ENCODE measurements at regions not wholly inside any gene's neighbourhood (a gene's known extent, or its start where the extent isn't known, plus 50 kb on each side); places are given as distances from the start of the nearest gene placed in this dataset.

GRCh38 chr6:85394853-85395538 lies 54.9 kb upstream of the NT5E start:
- no peaks in the 10 kb centered on the region for H3K79me2 ChIP-seq (ENCODE audit: insufficient read depth, low read length)
- no peaks in the 10 kb centered on the region for H3K36me3 Mint-ChIP-seq
- H4K20me1 ChIP-seq (ENCODE audit: insufficient read depth, low read length), result no peaks in the 10 kb centered on the region
- no peaks in the 10 kb centered on the region for H3K4me1 ChIP-seq (ENCODE audit: control insufficient read depth in 1 of 2, insufficient read depth in 2 of 2, low read length in 2 of 2)
- intact Hi-C loops (cut with micrococcal nuclease), result no loop called here
- H3K4me3 Mint-ChIP-seq, result no peak overlapping the region
- H3K27ac Mint-ChIP-seq, result no peak overlapping the region
- H2AFZ ChIP-seq (ENCODE audit: insufficient read depth, low read depth, low read length, poor library complexity, severe bottlenecking), result no peak overlapping the region
- H3K9me3 ChIP-seq (replicated peaks in 1 of 2; ENCODE audit: control insufficient read depth in 1 of 2, insufficient read depth in 1 of 2, low read length in 2 of 2), result no peaks in the 10 kb centered on the region
- peaks cover 0 to 12% (median 7%) of the 10 kb centered on the region in 7 donors for H3K9me3 Mint-ChIP-seq
- 100% methylated on average over 1 of the region's 1 CpG for WGBS (ENCODE audit: insufficient coverage)
- no peaks in the 10 kb centered on the region for H3K27me3 ChIP-seq (ENCODE audit: control insufficient read depth in 2 of 2, insufficient read depth in 2 of 2, low read length in 2 of 2)
- H3K9ac ChIP-seq (ENCODE audit: insufficient read depth, low read length, poor library complexity, severe bottlenecking), result no peak overlapping the region
- H3K27ac ChIP-seq (ENCODE audit: low read depth in 1 of 2, low read length in 2 of 2), result no peak overlapping the region
- H3K4me3 ChIP-seq (replicated peaks in 1 of 3; ENCODE audit: low read depth in 2 of 3, low read length in 3 of 3), result no peak overlapping the region
- H3K4me2 ChIP-seq (replicated peaks; ENCODE audit: extremely low read depth, low read length, poor library complexity, severe bottlenecking), result no peak overlapping the region
- H3K4me1 Mint-ChIP-seq, result no peaks in the 10 kb centered on the region
- no peaks in the 10 kb centered on the region for H3K27me3 Mint-ChIP-seq (ENCODE audit: low read depth in 3 of 3)
- no peaks in the 10 kb centered on the region for H3K36me3 ChIP-seq (replicated peaks in 1 of 2; ENCODE audit: control insufficient read depth in 1 of 2, insufficient read depth in 2 of 2, low read length in 2 of 2)
- DNase-seq, result no peak
- TF ChIP-seq CTCF (IDR thresholded peaks at IDR 0.05), result no peak

- no peak for DNase-seq
- Mint-ChIP-seq H3K4me3 (no peak overlapping the region), H3K9me3 (peaks cover 0 to 12% (median 7%) of the 10 kb centered on the region in 7 donors), H3K36me3 (no peaks in the 10 kb centered on the region), H3K27me3 (ENCODE audit: low read depth in 3 of 3) (no peaks in the 10 kb centered on the region), H3K27ac (no peak overlapping the region), H3K4me1 (no peaks in the 10 kb centered on the region)
- no peak overlapping the region for H3K4me2 ChIP-seq (replicated peaks; ENCODE audit: extremely low read depth, low read length, poor library complexity, severe bottlenecking)
- no peaks in the 10 kb centered on the region for H4K20me1 ChIP-seq (ENCODE audit: insufficient read depth, low read length)
- no peaks in the 10 kb centered on the region for H3K9me3 ChIP-seq (replicated peaks in 1 of 2; ENCODE audit: control insufficient read depth in 1 of 2, insufficient read depth in 1 of 2, low read length in 2 of 2)
- H3K4me3 ChIP-seq (replicated peaks in 1 of 3; ENCODE audit: low read depth in 2 of 3, low read length in 3 of 3), result no peak overlapping the region
- TF ChIP-seq CTCF (IDR thresholded peaks at IDR 0.05), result no peak
- no peaks in the 10 kb centered on the region for H3K27me3 ChIP-seq (ENCODE audit: control insufficient read depth in 2 of 2, insufficient read depth in 2 of 2, low read length in 2 of 2)
- no peaks in the 10 kb centered on the region for H3K79me2 ChIP-seq (ENCODE audit: insufficient read depth, low read length)
- no CpG with 5 or more reads among the region's 1 CpG for WGBS (ENCODE audit: insufficient coverage)
- H3K4me1 ChIP-seq (ENCODE audit: control insufficient read depth in 1 of 2, insufficient read depth in 2 of 2, low read length in 2 of 2), result no peaks in the 10 kb centered on the region
- intact Hi-C loops (cut with micrococcal nuclease), result no loop called here
- H3K9ac ChIP-seq (ENCODE audit: insufficient read depth, low read length, poor library complexity, severe bottlenecking), result no peak overlapping the region
- H3K36me3 ChIP-seq (replicated peaks in 1 of 2; ENCODE audit: control insufficient read depth in 1 of 2, insufficient read depth in 2 of 2, low read length in 2 of 2), result no peaks in the 10 kb centered on the region
- H2AFZ ChIP-seq (ENCODE audit: insufficient read depth, low read depth, low read length, poor library complexity, severe bottlenecking), result no peak overlapping the region
- H3K27ac ChIP-seq (ENCODE audit: low read depth in 1 of 2, low read length in 2 of 2), result no peak overlapping the region
These were observed 55.7 kb upstream of the NT5E start for GRCh38 chr6:85394199-85394598.

Measured in CD14-positive monocyte (primary cell).